A172 (cell line): ENCODE measurements at regions not wholly inside any gene's neighbourhood (a gene's known extent, or its start where the extent isn't known, plus 50 kb on each side); places are given as distances from the start of the nearest gene placed in this dataset.

Experiments
- DNase-seq: peaks from one replicate; pipeline ENCODE4 v3.0.0-alpha.2; 2015; ENCODE audit warnings: low spot score

DNA sequence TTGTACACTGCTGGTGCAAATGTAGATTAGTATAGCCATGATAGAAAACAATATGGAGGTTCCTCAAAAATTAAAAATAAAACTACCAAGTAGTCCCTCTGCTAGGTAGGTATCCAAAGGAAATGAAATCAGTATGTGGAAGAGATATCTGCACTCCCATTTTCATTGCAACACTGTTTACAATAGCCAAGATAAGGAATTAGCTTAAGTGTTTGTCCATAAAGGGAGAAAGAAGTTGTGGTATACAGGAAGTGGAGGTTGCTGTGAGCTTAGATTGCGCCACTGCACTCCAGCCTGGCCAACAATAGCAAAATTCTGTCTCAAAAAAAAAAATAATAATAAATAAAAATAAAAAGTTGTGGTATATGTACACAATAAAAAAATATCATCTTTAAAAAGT is 325.0 kb upstream of the EMCN start:
- no peak for DNase-seq

GRCh38 chr4:100841911-100842310 is 324.1 kb upstream of the EMCN start:
- DNase-seq, result no peak

GRCh38 chr4:100839712-100840111 is 321.9 kb upstream of the EMCN start:
- no peak for DNase-seq

DNA sequence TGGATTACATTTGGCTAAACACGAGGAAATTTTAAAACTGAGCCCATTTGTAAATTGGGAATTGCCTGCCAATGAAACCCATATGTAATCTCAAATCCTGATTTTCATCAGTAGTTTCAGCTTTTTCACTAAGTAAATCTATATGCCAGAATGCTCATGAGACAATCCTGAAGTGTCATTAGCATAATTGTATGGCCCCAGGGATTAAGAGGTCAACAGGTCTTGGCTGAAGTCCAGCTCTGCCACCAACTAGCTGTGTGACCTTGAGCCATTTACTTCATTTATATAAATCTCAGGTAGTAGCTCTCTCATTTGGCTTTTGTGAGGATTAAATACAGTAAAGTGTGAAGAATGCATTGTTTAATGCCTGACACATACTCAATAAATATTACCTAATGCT is 320.5 kb upstream of the EMCN start:
- DNase-seq, result no peak

- DNase-seq, result no peak
Observed at GRCh38 chr4:100836929-100837328, 319.1 kb upstream of the EMCN start.

DNA sequence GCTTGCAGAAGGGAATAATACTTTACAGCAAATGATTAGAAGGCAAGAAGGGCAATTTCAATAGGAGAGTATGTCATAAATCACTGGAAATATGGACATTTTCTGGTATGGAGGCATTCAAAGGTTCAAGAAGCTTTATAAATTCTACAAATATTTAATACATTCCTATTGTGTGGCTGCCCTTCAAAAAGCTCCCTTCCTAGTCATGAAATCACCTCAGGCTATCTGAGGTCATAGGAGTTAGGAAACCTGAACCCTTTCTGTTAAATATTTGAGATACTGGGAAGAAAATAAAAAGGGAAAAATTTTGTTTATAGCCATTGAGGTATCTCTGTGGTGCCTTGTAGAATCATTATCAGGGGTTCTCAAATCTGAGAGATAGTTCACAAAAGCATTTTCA is 316.8 kb upstream of the EMCN start:
- no peak for DNase-seq

DNA sequence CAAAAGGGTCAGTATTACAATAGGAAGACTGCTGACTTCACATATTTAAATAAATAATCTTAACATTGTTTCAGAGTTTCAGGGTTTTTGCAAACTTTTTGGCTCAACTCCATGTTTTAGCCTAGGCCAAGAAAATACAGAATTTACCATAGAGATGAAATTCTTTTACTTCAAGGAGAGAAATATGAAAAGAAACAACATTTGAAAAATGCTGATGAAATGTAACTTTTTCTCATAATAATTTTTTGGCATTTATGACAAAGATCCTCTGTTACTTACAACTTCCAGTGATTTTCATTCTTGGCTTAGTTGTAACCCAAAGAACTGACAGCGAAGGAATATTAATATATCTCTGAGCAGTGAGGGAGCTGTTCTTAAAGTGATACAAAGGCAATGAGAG is 316.1 kb upstream of the EMCN start:
- DNase-seq, result no peak

DNA sequence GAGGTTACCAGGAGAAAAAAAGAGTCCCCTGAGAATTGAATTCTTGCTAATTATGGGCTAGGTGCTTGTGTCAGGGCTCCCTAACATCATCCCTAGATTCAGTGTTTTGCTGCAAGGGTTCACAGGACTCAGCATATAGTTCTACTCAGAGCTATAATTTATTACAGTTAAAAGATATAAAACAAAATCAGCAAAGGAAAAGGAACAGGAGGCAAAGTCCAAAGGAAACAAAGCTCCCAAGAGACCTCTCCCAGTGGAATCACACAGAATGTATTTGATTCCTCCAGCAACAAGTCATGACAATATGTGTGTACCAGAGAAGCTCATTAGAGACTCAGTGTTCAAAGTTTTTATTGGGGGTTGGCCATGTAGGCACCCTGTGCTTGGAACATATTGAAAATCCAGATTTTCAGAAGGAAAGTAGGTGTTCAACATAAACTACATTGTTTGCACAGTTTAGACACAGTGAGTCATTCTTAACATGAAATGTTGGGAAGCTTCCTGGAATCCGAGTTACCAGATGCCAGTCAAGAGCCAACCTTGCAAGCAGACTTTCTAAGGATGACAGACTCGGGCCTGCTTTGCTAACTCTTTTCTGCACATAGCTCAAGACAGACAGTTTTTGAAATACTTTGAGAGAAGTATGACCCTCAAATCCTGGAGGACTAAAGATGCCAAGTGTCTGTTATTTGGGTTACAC is 311.3 kb upstream of the EMCN start:
- no peak for DNase-seq

GRCh38 chr4:100828364-100828763 is 310.5 kb upstream of the EMCN start:
- DNase-seq, result no peak

DNA sequence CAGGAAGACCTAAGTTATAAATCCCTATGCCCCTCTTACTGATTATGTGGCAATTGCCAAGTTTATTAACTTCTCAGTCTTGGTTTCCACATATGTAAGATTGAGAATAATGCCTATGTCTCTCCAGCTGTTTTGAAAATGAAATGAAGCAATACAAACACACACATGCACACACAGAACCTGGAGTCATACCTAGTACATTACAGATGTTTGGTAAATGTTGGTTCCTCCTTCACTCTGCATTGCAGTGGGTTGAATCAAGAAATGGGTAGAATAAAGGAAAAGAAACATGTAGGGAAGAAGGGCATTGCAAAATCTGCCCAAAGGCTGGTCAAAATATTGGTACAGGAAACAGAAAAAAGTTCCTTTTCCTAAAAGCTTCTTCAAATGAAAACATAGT is 309.9 kb upstream of the EMCN start:
- DNase-seq, result no peak

DNA sequence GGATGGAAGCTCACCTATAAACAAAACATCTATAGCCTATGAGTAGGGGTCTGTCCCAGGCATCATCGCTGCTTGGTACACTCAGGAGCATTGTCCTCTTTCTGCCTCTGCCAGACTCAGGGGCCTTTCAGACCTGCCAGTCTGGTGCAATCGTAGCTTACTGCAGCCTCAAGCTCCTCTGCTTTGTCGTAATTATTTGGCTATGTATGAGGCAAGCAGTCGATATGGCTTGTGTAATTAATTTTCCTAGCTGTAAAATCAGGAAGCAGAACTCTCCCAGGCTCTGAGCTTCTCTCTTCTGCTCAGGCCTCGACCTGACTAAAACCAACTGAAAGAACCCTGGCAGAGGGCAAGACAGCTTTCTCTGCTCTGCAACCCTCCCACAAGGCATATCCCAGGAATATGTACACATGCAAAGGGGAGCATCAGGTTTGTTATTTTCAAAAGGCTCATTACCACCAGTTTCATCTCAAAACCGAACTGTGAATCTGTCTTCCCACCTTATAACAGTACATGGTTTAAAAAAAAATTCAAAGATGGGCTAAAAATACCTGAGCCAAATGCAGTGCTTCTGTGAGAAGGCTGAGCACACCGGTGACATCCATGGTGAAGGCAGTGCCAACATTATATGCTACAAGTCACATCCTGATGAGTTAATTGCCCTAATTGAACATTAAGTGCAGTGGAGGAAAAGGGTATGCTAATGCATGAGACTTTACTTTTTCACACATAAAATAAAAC is 309.2 kb upstream of the EMCN start:
- no peak for DNase-seq

DNA sequence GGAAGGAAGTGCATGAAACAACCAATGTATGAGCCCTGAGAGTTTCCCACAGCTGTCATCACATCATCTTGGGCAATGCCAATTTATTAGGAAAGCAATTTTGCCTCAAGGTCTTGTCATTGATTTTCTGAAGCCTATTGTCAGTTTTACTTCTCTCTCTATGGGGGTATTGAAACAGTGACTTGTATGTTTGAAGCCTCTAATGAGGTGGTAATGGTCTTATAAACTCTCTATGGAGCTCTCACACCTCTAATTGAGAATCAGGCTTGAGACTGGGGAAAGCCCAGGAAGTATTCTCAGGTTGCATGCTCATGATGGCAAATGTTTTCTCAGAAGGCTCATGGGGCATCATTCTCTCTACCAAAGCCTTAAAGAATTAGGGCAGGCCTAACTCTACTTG is 308.2 kb upstream of the EMCN start:
- DNase-seq, result no peak

DNA sequence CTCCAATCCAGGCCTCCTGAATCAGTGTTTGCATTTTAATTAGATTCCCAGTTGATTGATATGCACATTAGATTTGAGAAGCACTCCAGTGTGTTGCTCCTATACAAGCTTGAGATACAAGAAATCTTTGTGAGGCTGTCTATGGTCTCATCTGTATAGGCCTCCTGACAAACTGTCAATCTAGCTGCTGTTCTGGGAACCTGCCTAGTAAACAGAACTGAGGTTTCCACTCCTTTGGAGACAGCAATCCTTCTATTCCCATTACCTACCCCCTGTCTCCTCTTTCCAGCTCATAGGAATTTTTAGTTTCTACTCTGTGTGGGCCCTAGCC is 306.1 kb upstream of the EMCN start:
- no peak for DNase-seq

- peak; percentile 37 for DNase-seq
Observed at GRCh38 chr4:100823066-100823992, 305.5 kb upstream of the EMCN start.

- no peak for DNase-seq
Observed at GRCh38 chr4:100820249-100820648, 302.4 kb upstream of the EMCN start.

GRCh38 chr4:100819505-100819904 is 301.7 kb upstream of the EMCN start:
- DNase-seq, result no peak

DNA sequence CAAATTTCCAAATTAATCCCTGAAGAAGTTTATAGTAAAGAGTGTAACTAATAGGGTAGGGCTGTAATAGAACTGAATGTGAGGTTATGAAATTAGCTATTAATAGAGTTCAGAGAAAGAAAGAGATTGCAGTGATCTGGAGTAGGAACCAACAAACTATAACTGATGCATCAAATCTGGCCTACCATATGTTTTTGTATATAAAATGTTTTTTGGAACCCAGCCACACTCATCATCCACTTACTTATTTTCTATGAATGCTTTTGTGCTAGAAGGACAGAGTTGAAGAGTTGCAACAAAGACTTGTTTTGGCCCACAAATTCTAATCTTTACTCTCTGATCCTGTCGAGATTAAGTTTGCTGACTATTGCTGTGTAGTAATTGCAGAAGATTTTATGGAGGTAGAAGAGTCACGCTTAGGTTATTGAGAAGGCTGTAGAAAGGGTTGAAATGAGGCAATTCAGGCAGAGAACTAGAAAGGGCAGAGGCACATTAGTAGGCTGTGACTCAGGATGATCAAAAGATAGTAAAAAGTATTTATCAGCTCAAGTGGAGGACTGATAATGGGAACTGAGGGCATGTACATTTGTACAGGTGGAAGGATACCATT is 298.7 kb upstream of the EMCN start:
- DNase-seq, result no peak

DNA sequence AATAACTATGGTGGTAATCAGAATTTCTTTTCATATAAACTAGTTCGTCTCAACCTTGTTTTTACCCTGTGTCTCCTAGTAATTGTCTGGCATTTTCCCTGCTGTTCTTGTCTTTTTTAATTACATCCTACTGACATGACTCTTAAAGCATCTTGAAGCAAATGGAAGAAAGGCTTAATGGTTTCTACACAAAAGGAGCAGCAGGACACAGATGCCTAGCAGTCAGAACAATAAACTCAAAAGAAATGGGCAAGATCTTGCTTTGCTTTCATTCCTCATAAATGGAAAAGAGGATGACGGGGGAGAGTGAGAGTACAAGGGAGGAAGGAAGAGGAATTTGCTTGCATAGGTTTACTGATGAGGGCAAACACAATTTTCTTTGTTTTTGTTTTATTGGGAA is 293.2 kb upstream of the EMCN start:
- no peak for DNase-seq

- no peak for DNase-seq
Observed at GRCh38 chr4:100809506-100809905, 291.7 kb upstream of the EMCN start.

GRCh38 chr4:100806988-100807387 is 289.2 kb upstream of the EMCN start:
- no peak for DNase-seq

GRCh38 chr4:100805538-100805937 is 287.7 kb upstream of the EMCN start:
- DNase-seq, result no peak
